Progenitor cell of endocrine pancreas (in vitro differentiated cells): ENCODE measurements at regions not wholly inside any gene's neighbourhood (a gene's known extent, or its start where the extent isn't known, plus 50 kb on each side); places are given as distances from the start of the nearest gene placed in this dataset.

Experiments used
- DNase-seq: peaks from one replicate; pipeline ENCODE4 v3.0.0; 2021; ENCODE audit warnings: low spot score; ENCODE audit not compliant: unreplicated experiment
- H3K27ac Mint-ChIP-seq: 2 replicates; pipeline ENCODE4 v1.8.0; 2021; ENCODE audit warnings: mild to moderate bottlenecking, moderate library complexity, mixed read lengths
- H3K27me3 Mint-ChIP-seq: 2 replicates; pipeline ENCODE4 v1.8.0; 2021; ENCODE audit warnings: mixed read lengths
- H3K36me3 Mint-ChIP-seq: 2 replicates; pipeline ENCODE4 v1.8.0; 2022; ENCODE audit warnings: mixed read lengths; ENCODE audit not compliant: insufficient read depth
- H3K4me1 Mint-ChIP-seq: 2 replicates; pipeline ENCODE4 v1.8.0; 2021; ENCODE audit warnings: low read depth, mixed read lengths
- H3K4me3 Mint-ChIP-seq: 2 replicates; pipeline ENCODE4 v1.8.0; 2021; ENCODE audit warnings: low read depth, mild to moderate bottlenecking, moderate library complexity, mixed read lengths
- H3K9me3 Mint-ChIP-seq: 2 replicates; pipeline ENCODE4 v1.8.0; 2021; ENCODE audit warnings: low read depth, mixed read lengths
- TF ChIP-seq, protein P1 (sequence below): fragments of 200-600 bp; sonication (generic); IDR thresholded peaks from one replicate; pipeline ENCODE4 v1.5.0; 2021; ENCODE audit warnings: antibody characterized with exemption, mild to moderate bottlenecking; ENCODE audit not compliant: unreplicated experiment

DNA sequence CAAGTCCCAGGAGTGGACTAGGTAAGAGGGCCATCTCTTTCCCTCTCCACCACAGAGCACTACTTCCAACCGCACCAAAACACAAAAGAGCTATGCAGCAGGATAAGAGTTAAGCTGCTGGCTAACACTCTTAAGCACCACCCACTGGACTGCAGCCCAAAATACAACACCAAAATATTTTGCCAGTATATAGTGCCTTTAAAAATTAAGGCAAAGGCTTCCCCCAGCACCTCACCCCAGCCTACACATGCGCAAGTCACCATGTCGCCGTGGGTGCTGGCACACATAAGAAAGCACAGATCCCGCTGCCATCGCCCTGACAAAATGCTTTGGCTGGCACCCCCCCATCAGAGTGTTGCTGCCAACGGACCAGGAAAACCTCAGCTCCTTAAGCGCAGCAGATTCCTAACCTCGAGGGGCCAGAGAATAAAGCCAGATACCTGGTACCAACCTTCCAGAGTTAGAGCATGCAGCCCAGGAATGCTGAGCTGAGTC, 608.3 kb downstream of the PCDH17 start:
- Mint-ChIP-seq H3K27ac (no peak overlapping the region), H3K36me3 (peaks cover 8% of the 10 kb centered on the region), H3K4me3 (no peak overlapping the region), H3K27me3 (no peaks in the 10 kb centered on the region), H3K9me3 (peaks cover 40% of the 10 kb centered on the region), H3K4me1 (peaks cover 4% of the 10 kb centered on the region)
- TF ChIP-seq, protein P1, sequence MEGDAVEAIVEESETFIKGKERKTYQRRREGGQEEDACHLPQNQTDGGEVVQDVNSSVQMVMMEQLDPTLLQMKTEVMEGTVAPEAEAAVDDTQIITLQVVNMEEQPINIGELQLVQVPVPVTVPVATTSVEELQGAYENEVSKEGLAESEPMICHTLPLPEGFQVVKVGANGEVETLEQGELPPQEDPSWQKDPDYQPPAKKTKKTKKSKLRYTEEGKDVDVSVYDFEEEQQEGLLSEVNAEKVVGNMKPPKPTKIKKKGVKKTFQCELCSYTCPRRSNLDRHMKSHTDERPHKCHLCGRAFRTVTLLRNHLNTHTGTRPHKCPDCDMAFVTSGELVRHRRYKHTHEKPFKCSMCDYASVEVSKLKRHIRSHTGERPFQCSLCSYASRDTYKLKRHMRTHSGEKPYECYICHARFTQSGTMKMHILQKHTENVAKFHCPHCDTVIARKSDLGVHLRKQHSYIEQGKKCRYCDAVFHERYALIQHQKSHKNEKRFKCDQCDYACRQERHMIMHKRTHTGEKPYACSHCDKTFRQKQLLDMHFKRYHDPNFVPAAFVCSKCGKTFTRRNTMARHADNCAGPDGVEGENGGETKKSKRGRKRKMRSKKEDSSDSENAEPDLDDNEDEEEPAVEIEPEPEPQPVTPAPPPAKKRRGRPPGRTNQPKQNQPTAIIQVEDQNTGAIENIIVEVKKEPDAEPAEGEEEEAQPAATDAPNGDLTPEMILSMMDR: no peak
- no peak for DNase-seq

DNA sequence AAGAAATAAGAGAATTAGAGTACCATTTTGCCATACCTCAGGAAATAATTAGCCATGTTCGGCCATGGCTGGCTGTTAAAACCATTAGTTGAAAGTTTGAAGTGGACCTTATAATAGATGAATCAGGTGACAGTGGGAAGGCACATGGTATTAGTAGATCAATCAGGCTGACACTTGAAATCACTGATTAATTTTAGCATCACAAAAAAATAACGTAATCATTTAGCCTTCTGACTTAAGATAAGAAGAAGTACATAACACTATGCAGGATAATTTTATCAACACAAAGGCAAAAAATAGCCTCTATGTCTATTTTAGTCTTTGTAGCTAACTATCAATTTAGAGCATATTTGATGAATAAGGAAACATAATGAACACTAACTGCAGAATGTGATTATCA, 615.5 kb downstream of the PCDH17 start:
- Mint-ChIP-seq H3K27ac (no peak overlapping the region), H3K4me3 (no peak overlapping the region), H3K9me3 (peaks cover 31% of the 10 kb centered on the region), H3K36me3 (peaks cover 5% of the 10 kb centered on the region), H3K27me3 (no peaks in the 10 kb centered on the region), H3K4me1 (peaks cover 3% of the 10 kb centered on the region)
- TF ChIP-seq, protein P1: no peak
- DNase-seq: no peak

DNA sequence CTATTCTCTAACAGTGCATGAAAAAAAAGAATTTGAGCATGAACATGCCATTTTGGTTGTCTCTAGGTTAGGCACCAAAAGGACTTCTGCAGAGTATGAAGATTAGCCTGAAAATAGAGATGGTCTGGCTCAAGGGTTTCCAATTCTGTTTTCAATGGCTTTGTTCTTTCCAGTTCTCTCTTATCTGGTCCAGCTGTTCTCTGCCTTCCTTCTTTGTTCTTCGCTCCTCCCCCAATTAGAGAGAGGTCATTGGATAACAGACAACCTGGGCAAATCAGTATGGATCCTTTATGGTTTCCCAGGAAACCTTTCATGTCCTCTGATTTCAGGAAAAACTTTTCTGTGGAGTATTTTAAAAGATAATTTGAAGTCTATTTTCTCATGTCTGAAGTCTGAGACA, 623.4 kb downstream of the PCDH17 start:
- H3K36me3 Mint-ChIP-seq: peaks cover 6% of the 10 kb centered on the region
- no peak for DNase-seq
- TF ChIP-seq, protein P1: no peak
- no peak overlapping the region for H3K4me3 Mint-ChIP-seq
- H3K9me3 Mint-ChIP-seq: peaks cover 14% of the 10 kb centered on the region
- peaks cover 4% of the 10 kb centered on the region for H3K27me3 Mint-ChIP-seq
- H3K27ac Mint-ChIP-seq: no peak overlapping the region
- H3K4me1 Mint-ChIP-seq: peaks cover 7% of the 10 kb centered on the region

DNA sequence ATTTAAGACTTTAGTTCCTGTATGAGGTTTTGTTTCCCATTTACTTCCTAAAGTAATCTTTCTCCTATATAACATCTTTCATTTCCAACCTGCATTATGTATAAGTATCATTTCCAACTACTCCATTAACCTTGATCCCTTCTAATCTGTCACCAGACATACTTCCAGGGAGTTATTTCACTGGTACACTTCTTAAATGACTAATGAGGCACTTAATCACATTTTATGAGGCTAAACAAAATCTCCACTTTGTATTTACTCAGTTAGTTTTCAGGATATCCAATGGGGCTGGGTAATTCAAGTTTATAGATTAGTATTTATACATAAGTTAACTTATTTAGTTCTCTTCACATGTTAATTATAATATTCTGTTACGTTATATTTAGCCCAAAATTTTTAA, 634.7 kb downstream of the PCDH17 start:
- Mint-ChIP-seq H3K27me3 (no peaks in the 10 kb centered on the region), H3K4me1 (peaks cover 4% of the 10 kb centered on the region), H3K36me3 (no peaks in the 10 kb centered on the region), H3K4me3 (no peak overlapping the region), H3K27ac (no peak overlapping the region), H3K9me3 (peaks cover 9% of the 10 kb centered on the region)
- DNase-seq: no peak
- TF ChIP-seq, protein P1: no peak

- H3K9me3 Mint-ChIP-seq: no peaks in the 10 kb centered on the region
- TF ChIP-seq, protein P1: no peak
- H3K4me3 Mint-ChIP-seq: no peak overlapping the region
- no peak overlapping the region for H3K27ac Mint-ChIP-seq
- peaks cover 16% of the 10 kb centered on the region for H3K4me1 Mint-ChIP-seq
- no peaks in the 10 kb centered on the region for H3K36me3 Mint-ChIP-seq
- DNase-seq: no peak
- no peaks in the 10 kb centered on the region for H3K27me3 Mint-ChIP-seq
Measured at GRCh38 chr13:58298556-58299135, 667.1 kb downstream of the PCDH17 start.
